GM12892 (cell line): ENCODE measurements at regions not wholly inside any gene's neighbourhood (a gene's known extent, or its start where the extent isn't known, plus 50 kb on each side); places are given as distances from the start of the nearest gene placed in this dataset.

Experiments used
- POLR2A ChIP-seq: IDR thresholded peaks from 2 replicates; pipeline ENCODE4 v1.6.1; 2011; ENCODE audit warnings: low read depth, low read length, control low read depth
- POLR2AphosphoS5 ChIP-seq: IDR thresholded peaks from 2 replicates; pipeline ENCODE4 v1.6.1; 2011; ENCODE audit warnings: low read depth, low read length, control low read depth

- no peak for TF ChIP-seq POLR2AphosphoS5
- TF ChIP-seq POLR2A = no peak
Observed at GRCh38 chr12:107580750-107581618, 104.6 kb upstream of the PWP1 start.
